ENCODE measurements at regions not wholly inside any gene's neighbourhood (a gene's known extent, or its start where the extent isn't known, plus 50 kb on each side); places are given as distances from the start of the nearest gene placed in this dataset.

DNA sequence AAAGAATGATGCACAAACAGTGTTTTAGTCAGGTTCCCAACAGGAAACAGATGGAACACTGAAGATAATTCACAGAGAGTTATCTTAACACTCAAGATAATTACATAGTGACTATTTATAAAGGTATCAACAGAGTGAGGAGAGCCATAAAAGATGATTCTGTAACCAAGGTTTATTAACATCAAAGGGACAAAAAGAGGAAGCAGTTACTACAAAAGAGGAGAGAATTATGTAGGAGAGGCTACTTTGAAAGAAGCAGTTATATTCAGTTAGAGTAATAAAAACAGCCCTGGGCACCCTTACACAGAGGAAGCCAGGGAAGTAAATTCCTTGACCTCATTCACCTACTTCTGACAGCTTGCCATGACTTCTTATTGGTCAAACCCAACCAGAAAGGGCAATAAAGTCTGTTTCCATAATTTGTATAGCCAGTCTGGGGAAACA, 326.5 kb upstream of the SLC39A10 start:
- TF ChIP-seq, protein P1, sequence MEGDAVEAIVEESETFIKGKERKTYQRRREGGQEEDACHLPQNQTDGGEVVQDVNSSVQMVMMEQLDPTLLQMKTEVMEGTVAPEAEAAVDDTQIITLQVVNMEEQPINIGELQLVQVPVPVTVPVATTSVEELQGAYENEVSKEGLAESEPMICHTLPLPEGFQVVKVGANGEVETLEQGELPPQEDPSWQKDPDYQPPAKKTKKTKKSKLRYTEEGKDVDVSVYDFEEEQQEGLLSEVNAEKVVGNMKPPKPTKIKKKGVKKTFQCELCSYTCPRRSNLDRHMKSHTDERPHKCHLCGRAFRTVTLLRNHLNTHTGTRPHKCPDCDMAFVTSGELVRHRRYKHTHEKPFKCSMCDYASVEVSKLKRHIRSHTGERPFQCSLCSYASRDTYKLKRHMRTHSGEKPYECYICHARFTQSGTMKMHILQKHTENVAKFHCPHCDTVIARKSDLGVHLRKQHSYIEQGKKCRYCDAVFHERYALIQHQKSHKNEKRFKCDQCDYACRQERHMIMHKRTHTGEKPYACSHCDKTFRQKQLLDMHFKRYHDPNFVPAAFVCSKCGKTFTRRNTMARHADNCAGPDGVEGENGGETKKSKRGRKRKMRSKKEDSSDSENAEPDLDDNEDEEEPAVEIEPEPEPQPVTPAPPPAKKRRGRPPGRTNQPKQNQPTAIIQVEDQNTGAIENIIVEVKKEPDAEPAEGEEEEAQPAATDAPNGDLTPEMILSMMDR (IDR thresholded peaks at IDR 0.05) = no peak
- no peak for TF ChIP-seq POLR2A (IDR thresholded peaks at IDR 0.05)
